SK-N-SH treated with all-trans-retinoic acid at 6 μM for 48 hours (cell line): ENCODE measurements at regions not wholly inside any gene's neighbourhood (a gene's known extent, or its start where the extent isn't known, plus 50 kb on each side); places are given as distances from the start of the nearest gene placed in this dataset.

Experiments used
- ARNTL ChIP-seq: fragments of 450-650 bp; formaldehyde crosslinking; IDR thresholded peaks from 2 replicates; pipeline ENCODE4 v1.5.0; 2020; ENCODE audit warnings: low read depth, mild to moderate bottlenecking, moderate library complexity, borderline replicate concordance
- BACH2 ChIP-seq: fragments of 250-450 bp; sonication (Bioruptor Pico); IDR thresholded peaks from 2 replicates; pipeline ENCODE4 v1.9.0; 2021; ENCODE audit warnings: mild to moderate bottlenecking, borderline replicate concordance
- ISL1 ChIP-seq: fragments of 250-450 bp; sonication (Bioruptor Pico); IDR thresholded peaks from 2 replicates; pipeline ENCODE4 v2.1.2; 2022; ENCODE audit warnings: mild to moderate bottlenecking, moderate library complexity
- OSR1 ChIP-seq: fragments of 250-450 bp; sonication (Bioruptor Pico); IDR thresholded peaks from 2 replicates; pipeline ENCODE4 v1.8.0; 2022; ENCODE audit warnings: moderate library complexity, mild to moderate bottlenecking, inconsistent platforms
- PATZ1 ChIP-seq: fragments of 250-450 bp; sonication (Bioruptor Pico); IDR thresholded peaks from 2 replicates; pipeline ENCODE4 v1.8.0; 2020; ENCODE audit warnings: mild to moderate bottlenecking, moderate library complexity, borderline replicate concordance
- RARB ChIP-seq: fragments of 250-450 bp; sonication (Bioruptor Pico); IDR thresholded peaks from 2 replicates; pipeline ENCODE4 v1.8.0; 2021; ENCODE audit warnings: mild to moderate bottlenecking, moderate library complexity
- ZC3H10 ChIP-seq: fragments of 250-450 bp; sonication (Bioruptor Pico); IDR thresholded peaks from 2 replicates; pipeline ENCODE4 v1.5.1; 2021; ENCODE audit warnings: mild to moderate bottlenecking, moderate library complexity
- ZFP3 ChIP-seq: fragments of 250-450 bp; sonication (Bioruptor Pico); IDR thresholded peaks from 2 replicates; pipeline ENCODE4 v1.5.0; 2020; ENCODE audit warnings: mild to moderate bottlenecking, moderate library complexity
- ZFP30 ChIP-seq: fragments of 450-650 bp; formaldehyde crosslinking; IDR thresholded peaks from 2 replicates; pipeline ENCODE4 v1.5.0; 2022; ENCODE audit warnings: mild to moderate bottlenecking, moderate library complexity
- ZNF565 ChIP-seq: fragments of 450-650 bp; formaldehyde crosslinking; conservative IDR thresholded peaks from 2 replicates; pipeline ENCODE4 v1.5.0; 2020; ENCODE audit warnings: low read depth, mild to moderate bottlenecking, moderate library complexity
- ZNF8 ChIP-seq: fragments of 450-650 bp; formaldehyde crosslinking; IDR thresholded peaks from 2 replicates; pipeline ENCODE4 v1.5.0; 2020; ENCODE audit warnings: mild to moderate bottlenecking, moderate library complexity
- TF ChIP-seq, protein P1 (sequence below): fragments of 250-450 bp; sonication (Bioruptor Pico); IDR thresholded peaks from 2 replicates; pipeline ENCODE4 v1.5.0; 2020; ENCODE audit warnings: mild to moderate bottlenecking, moderate library complexity
- TF ChIP-seq, protein P2 (sequence below): fragments of 250-450 bp; sonication (Bioruptor Pico); IDR thresholded peaks from 2 replicates; pipeline ENCODE4 v1.8.0; 2021; ENCODE audit warnings: low read depth, mild to moderate bottlenecking, moderate library complexity, borderline replicate concordance
- TF ChIP-seq, protein P3 (sequence below): fragments of 250-450 bp; sonication (Bioruptor Pico); IDR thresholded peaks from 2 replicates; pipeline ENCODE4 v1.5.1; 2020; ENCODE audit warnings: low read depth, mild to moderate bottlenecking, moderate library complexity

DNA sequence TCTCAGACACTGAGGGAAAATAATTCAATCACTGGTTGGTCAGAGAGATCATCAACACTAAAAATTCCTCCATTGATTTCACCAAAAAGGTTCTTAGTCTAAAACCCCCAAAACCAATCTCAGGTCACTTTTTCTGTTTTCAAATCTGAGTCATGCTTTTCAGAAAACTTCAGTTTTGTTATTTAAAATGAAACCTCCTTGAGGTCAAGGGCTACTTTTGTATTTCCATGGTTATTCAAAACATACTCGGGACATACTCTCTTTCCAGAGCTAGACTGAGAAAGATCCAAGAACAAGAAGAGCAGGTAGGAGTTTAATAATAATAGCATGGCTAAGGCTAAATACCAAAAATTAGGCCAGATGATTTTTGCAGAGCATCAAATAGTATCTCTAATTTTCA lies 152.8 kb downstream of the SDHAF3 start:
- TF ChIP-seq, protein P1, sequence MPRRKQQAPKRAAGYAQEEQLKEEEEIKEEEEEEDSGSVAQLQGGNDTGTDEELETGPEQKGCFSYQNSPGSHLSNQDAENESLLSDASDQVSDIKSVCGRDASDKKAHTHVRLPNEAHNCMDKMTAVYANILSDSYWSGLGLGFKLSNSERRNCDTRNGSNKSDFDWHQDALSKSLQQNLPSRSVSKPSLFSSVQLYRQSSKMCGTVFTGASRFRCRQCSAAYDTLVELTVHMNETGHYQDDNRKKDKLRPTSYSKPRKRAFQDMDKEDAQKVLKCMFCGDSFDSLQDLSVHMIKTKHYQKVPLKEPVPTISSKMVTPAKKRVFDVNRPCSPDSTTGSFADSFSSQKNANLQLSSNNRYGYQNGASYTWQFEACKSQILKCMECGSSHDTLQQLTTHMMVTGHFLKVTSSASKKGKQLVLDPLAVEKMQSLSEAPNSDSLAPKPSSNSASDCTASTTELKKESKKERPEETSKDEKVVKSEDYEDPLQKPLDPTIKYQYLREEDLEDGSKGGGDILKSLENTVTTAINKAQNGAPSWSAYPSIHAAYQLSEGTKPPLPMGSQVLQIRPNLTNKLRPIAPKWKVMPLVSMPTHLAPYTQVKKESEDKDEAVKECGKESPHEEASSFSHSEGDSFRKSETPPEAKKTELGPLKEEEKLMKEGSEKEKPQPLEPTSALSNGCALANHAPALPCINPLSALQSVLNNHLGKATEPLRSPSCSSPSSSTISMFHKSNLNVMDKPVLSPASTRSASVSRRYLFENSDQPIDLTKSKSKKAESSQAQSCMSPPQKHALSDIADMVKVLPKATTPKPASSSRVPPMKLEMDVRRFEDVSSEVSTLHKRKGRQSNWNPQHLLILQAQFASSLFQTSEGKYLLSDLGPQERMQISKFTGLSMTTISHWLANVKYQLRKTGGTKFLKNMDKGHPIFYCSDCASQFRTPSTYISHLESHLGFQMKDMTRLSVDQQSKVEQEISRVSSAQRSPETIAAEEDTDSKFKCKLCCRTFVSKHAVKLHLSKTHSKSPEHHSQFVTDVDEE: no peak
- no peak for TF ChIP-seq ARNTL
- TF ChIP-seq BACH2 (CRISPR knock-in tag): no peak
- TF ChIP-seq, protein P2, sequence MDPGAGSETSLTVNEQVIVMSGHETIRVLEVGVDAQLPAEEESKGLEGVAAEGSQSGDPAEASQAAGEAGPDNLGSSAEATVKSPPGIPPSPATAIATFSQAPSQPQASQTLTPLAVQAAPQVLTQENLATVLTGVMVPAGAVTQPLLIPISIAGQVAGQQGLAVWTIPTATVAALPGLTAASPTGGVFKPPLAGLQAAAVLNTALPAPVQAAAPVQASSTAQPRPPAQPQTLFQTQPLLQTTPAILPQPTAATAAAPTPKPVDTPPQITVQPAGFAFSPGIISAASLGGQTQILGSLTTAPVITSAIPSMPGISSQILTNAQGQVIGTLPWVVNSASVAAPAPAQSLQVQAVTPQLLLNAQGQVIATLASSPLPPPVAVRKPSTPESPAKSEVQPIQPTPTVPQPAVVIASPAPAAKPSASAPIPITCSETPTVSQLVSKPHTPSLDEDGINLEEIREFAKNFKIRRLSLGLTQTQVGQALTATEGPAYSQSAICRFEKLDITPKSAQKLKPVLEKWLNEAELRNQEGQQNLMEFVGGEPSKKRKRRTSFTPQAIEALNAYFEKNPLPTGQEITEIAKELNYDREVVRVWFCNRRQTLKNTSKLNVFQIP (CRISPR knock-in tag): no peak
- no peak for TF ChIP-seq PATZ1 (CRISPR knock-in tag)
- no peak for TF ChIP-seq ISL1 (CRISPR knock-in tag)
- TF ChIP-seq ZNF565 (CRISPR knock-in tag): no peak
- TF ChIP-seq ZFP3 (CRISPR knock-in tag): no peak
- no peak for TF ChIP-seq RARB (CRISPR knock-in tag)
- TF ChIP-seq ZFP30 (CRISPR knock-in tag): no peak
- no peak for TF ChIP-seq OSR1
- TF ChIP-seq, protein P3, sequence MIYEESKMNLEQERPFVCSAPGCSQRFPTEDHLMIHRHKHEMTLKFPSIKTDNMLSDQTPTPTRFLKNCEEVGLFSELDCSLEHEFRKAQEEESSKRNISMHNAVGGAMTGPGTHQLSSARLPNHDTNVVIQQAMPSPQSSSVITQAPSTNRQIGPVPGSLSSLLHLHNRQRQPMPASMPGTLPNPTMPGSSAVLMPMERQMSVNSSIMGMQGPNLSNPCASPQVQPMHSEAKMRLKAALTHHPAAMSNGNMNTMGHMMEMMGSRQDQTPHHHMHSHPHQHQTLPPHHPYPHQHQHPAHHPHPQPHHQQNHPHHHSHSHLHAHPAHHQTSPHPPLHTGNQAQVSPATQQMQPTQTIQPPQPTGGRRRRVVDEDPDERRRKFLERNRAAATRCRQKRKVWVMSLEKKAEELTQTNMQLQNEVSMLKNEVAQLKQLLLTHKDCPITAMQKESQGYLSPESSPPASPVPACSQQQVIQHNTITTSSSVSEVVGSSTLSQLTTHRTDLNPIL: no peak
- no peak for TF ChIP-seq ZNF8
- TF ChIP-seq ZC3H10: no peak
